GM12892 (cell line): ENCODE measurements at regions not wholly inside any gene's neighbourhood (a gene's known extent, or its start where the extent isn't known, plus 50 kb on each side); places are given as distances from the start of the nearest gene placed in this dataset.

Source experiments
- POLR2A ChIP-seq: IDR thresholded peaks from 2 replicates; pipeline ENCODE4 v1.6.1; 2011; ENCODE audit warnings: low read depth, low read length, control low read depth
- POLR2AphosphoS5 ChIP-seq: IDR thresholded peaks from 2 replicates; pipeline ENCODE4 v1.6.1; 2011; ENCODE audit warnings: low read depth, low read length, control low read depth

- TF ChIP-seq POLR2A (no peak), POLR2AphosphoS5 (no peak)
Observed at GRCh38 chr10:78947226-78947625, 121.5 kb upstream of the ZMIZ1 start.
